Neuronal stem cell (in vitro differentiated cells): ENCODE measurements at regions not wholly inside any gene's neighbourhood (a gene's known extent, or its start where the extent isn't known, plus 50 kb on each side); places are given as distances from the start of the nearest gene placed in this dataset.

Experiments used
- DNase-seq: peaks from one replicate; pipeline ENCODE4 v3.0.0-alpha.2; 2013; ENCODE audit warnings: low spot score
- H2AFZ ChIP-seq: one replicate; pipeline ENCODE4 v1.6.1; 2013; ENCODE audit warnings: mild to moderate bottlenecking, low read length, inconsistent platforms
- H2AK5ac ChIP-seq: 2 replicates; pipeline ENCODE4 v1.6.1; 2013; ENCODE audit warnings: low read depth, mild to moderate bottlenecking, inconsistent platforms, low read length, moderate library complexity, mixed read lengths
- H2BK120ac ChIP-seq: 2 replicates; pipeline ENCODE4 v1.6.1; 2013; ENCODE audit warnings: low read depth, mild to moderate bottlenecking, inconsistent platforms, low read length, moderate library complexity, mixed read lengths
- H2BK12ac ChIP-seq: one replicate; pipeline ENCODE4 v1.6.1; 2013; ENCODE audit warnings: low read length, inconsistent platforms
- H2BK15ac ChIP-seq: 2 replicates; pipeline ENCODE4 v1.6.1; 2013; ENCODE audit warnings: mild to moderate bottlenecking, low read length, inconsistent platforms, mixed read lengths
- H2BK5ac ChIP-seq: one replicate; pipeline ENCODE4 v1.6.1; 2013; ENCODE audit warnings: inconsistent platforms, mild to moderate bottlenecking, low read length, moderate library complexity
- H3K14ac ChIP-seq: one replicate; pipeline ENCODE4 v1.6.1; 2013; ENCODE audit warnings: low read length, inconsistent platforms
- H3K18ac ChIP-seq: 2 replicates; pipeline ENCODE4 v1.6.1; 2013; ENCODE audit warnings: low read length, inconsistent platforms
- H3K23ac ChIP-seq: 2 replicates; pipeline ENCODE4 v1.6.1; 2013; ENCODE audit warnings: low read depth, mild to moderate bottlenecking, mixed read lengths, low read length, inconsistent platforms; ENCODE audit not compliant: poor library complexity
- H3K27ac ChIP-seq: replicated peaks from 3 replicates; pipeline ENCODE4 v1.5.1; 2013; ENCODE audit warnings: low read length, inconsistent platforms
- H3K27me3 ChIP-seq, 3 experiments: 2 replicates each; pipeline ENCODE4 v1.6.1; 2013; ENCODE audit warnings: low read length in 3 of 3, mild to moderate bottlenecking in 2 of 3, inconsistent platforms in 1 of 3, low read depth in 1 of 3, mixed read lengths in 1 of 3, moderate library complexity in 1 of 3; ENCODE audit not compliant: control insufficient read depth in 3 of 3, insufficient read depth in 3 of 3
- H3K36me3 ChIP-seq, 2 donors: replicated peaks in 1 of 2; 2 replicates each; pipeline ENCODE4 v1.6.1; 2013; ENCODE audit warnings: low read length in 2 of 2; ENCODE audit not compliant: control insufficient read depth in 2 of 2, insufficient read depth in 2 of 2
- H3K4ac ChIP-seq: 2 replicates; pipeline ENCODE4 v1.6.1; 2013; ENCODE audit warnings: inconsistent platforms, mild to moderate bottlenecking, low read length, moderate library complexity
- H3K4me1 ChIP-seq, 2 donors: 1 replicate in 1 of 2; 2 replicates in 1 of 2; pipeline ENCODE4 v1.6.1; 2013; ENCODE audit warnings: low read length in 2 of 2, low read depth in 1 of 2; ENCODE audit not compliant: control insufficient read depth in 2 of 2, insufficient read depth in 1 of 2
- H3K4me2 ChIP-seq: one replicate; pipeline ENCODE4 v1.6.1; 2013; ENCODE audit warnings: mild to moderate bottlenecking, low read length, inconsistent platforms; ENCODE audit not compliant: insufficient read depth, poor library complexity, severe bottlenecking
- H3K4me3 ChIP-seq, 2 donors: 2 replicates each; pipeline ENCODE4 v1.5.1; 2013; ENCODE audit warnings: low read length in 2 of 2, mild to moderate bottlenecking in 2 of 2, inconsistent platforms in 1 of 2, moderate library complexity in 1 of 2
- H3K79me1 ChIP-seq: one replicate; pipeline ENCODE4 v1.6.1; 2013; ENCODE audit warnings: low read depth, mild to moderate bottlenecking, inconsistent platforms, low read length, moderate library complexity
- H3K9ac ChIP-seq: one replicate; pipeline ENCODE4 v1.6.1; 2013; ENCODE audit warnings: mild to moderate bottlenecking, low read depth, low read length, inconsistent platforms; ENCODE audit not compliant: poor library complexity
- H3K9me3 ChIP-seq, 2 donors: replicated peaks in 1 of 2; 2 replicates each; pipeline versions ENCODE3 to v1.6.1; 2013; ENCODE audit warnings: low read length in 2 of 2, mild to moderate bottlenecking in 2 of 2, inconsistent platforms in 1 of 2, low read depth in 1 of 2, mixed read lengths in 1 of 2, moderate library complexity in 1 of 2; ENCODE audit not compliant: control insufficient read depth in 2 of 2, insufficient read depth in 1 of 2
- H4K8ac ChIP-seq: one replicate; pipeline ENCODE4 v1.6.1; 2013; ENCODE audit warnings: low read depth, mild to moderate bottlenecking, inconsistent platforms, low read length, moderate library complexity
- H4K91ac ChIP-seq: one replicate; pipeline ENCODE4 v1.6.1; 2013; ENCODE audit warnings: low read length, low read depth, mild to moderate bottlenecking, inconsistent platforms; ENCODE audit not compliant: poor library complexity
- WGBS, 2 donors: extraction: QIAGEN DNeasy Blood & Tissue Kit; methylation state at CpG; one replicate each; pipeline ENCODE4 v1.1.7; 2013; ENCODE audit warnings: missing lambda C conversion rate in 2 of 2, mixed read lengths in 1 of 2; ENCODE audit not compliant: insufficient read length in 2 of 2, insufficient replicate concordance in 1 of 2; ENCODE audit errors: extremely low coverage in 2 of 2; 5-methylcytosine and 5-hydroxymethylcytosine counted together

- Histone ChIP-seq H3K4me3 (no peak overlapping the region), H2BK12ac (no peak overlapping the region), H2BK15ac (no peak overlapping the region), H3K36me3 (no peaks in the 10 kb centered on the region), H3K27ac (no peak overlapping the region), H3K27me3 (no peaks in the 10 kb centered on the region), H2BK5ac (no peak overlapping the region), H3K4ac (no peak overlapping the region), H3K4me1 (peaks cover 0 to 1% of the 10 kb centered on the region in 2 donors), H3K9me3 (peaks cover 0 to 4% of the 10 kb centered on the region in 2 donors), H4K8ac (no peak overlapping the region), H3K79me1 (no peaks in the 10 kb centered on the region), H3K23ac (no peak overlapping the region), H2AFZ (no peak overlapping the region), H3K4me2 (no peak overlapping the region), H4K91ac (no peak overlapping the region), H2AK5ac (no peak overlapping the region), H3K9ac (no peak overlapping the region), H3K14ac (no peak overlapping the region), H3K18ac (no peak overlapping the region), H2BK120ac (no peak overlapping the region)
- no CpG with 5 or more reads among the region's 4 CpGs for WGBS, 2 donors
- no peak for DNase-seq
Measured at GRCh38 chr4:32128549-32128948, 1408.4 kb downstream of the PCDH7 start.

- no peak for DNase-seq
- Histone ChIP-seq H2BK5ac (no peak overlapping the region), H3K18ac (no peak overlapping the region), H3K27me3 (no peaks in the 10 kb centered on the region), H3K4me3 (no peak overlapping the region), H3K23ac (no peak overlapping the region), H4K8ac (no peak overlapping the region), H3K4ac (no peak overlapping the region), H3K36me3 (no peaks in the 10 kb centered on the region), H3K9ac (no peak overlapping the region), H2BK12ac (no peak overlapping the region), H4K91ac (no peak overlapping the region), H2AFZ (no peak overlapping the region), H3K14ac (no peak overlapping the region), H2BK15ac (no peak overlapping the region), H3K9me3 (peaks cover 0 to 4% of the 10 kb centered on the region in 2 donors), H2AK5ac (no peak overlapping the region), H3K79me1 (no peaks in the 10 kb centered on the region), H3K4me1 (peaks cover 0 to 3% of the 10 kb centered on the region in 2 donors), H2BK120ac (no peak overlapping the region), H3K4me2 (no peak overlapping the region), H3K27ac (no peak overlapping the region)
- no CpG with 5 or more reads among the region's 2 CpGs for WGBS, 2 donors
Measured at GRCh38 chr4:32129967-32130366, 1409.8 kb downstream of the PCDH7 start.

DNA sequence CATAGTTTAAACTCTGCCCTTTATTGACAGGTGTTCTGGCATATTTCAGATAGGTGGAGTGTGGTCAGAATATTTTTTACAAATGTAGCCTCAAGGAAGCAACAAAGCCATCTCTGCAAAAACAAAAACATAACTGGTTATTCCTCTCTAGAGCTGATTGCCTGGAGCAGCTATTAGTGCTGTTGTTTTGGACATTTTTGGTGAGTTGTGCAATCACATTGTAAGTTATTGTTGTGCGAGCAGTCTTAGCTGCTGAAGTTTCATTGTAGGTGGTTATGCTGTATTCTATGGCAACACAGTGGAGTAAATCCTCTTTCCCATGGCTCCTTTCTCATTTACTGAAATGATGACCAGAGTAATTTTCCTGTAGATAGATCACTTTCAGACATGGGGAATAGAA is 1413.0 kb downstream of the PCDH7 start:
- no peak overlapping the region for H3K23ac ChIP-seq
- H3K4ac ChIP-seq: no peak overlapping the region
- H3K27ac ChIP-seq: no peak overlapping the region
- DNase-seq: no peak
- no peak overlapping the region for H2BK15ac ChIP-seq
- H2AK5ac ChIP-seq: no peak overlapping the region
- H4K8ac ChIP-seq: no peak overlapping the region
- H3K18ac ChIP-seq: no peak overlapping the region
- no peak overlapping the region for H3K4me2 ChIP-seq
- H3K4me3 ChIP-seq: no peak overlapping the region
- no peaks in the 10 kb centered on the region for H3K36me3 ChIP-seq
- H3K79me1 ChIP-seq: no peaks in the 10 kb centered on the region
- WGBS, 2 donors: no CpG with 5 or more reads among the region's 1 CpG
- peaks cover 0 to 4% of the 10 kb centered on the region in 2 donors for H3K9me3 ChIP-seq
- H3K14ac ChIP-seq: no peak overlapping the region
- no peak overlapping the region for H2BK5ac ChIP-seq
- no peak overlapping the region for H4K91ac ChIP-seq
- no peaks in the 10 kb centered on the region for H3K27me3 ChIP-seq
- no peak overlapping the region for H2BK120ac ChIP-seq
- H2BK12ac ChIP-seq: no peak overlapping the region
- H3K4me1 ChIP-seq: peaks cover 0 to 3% of the 10 kb centered on the region in 2 donors
- no peak overlapping the region for H2AFZ ChIP-seq
- H3K9ac ChIP-seq: no peak overlapping the region

DNA sequence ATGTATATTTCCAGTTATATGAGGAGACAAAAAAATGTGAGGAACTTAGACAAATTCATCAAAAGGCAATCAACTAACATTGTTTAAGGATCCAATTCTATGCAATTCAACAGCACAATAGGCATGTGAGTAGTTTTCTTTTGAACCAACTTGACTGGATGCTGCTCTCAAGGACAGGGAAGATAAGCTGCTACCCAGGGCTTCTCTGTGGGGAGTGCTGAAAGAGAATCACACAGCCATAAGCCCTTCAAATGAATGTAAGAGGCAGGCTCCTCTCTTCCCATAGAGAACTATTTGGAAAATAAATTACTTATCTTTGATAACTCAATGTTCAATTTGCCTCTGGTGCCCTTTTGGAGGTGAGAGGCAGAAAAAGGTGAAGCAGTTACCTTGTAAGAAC is 1413.6 kb downstream of the PCDH7 start:
- Histone ChIP-seq H3K18ac (no peak overlapping the region), H3K4me3 (no peak overlapping the region), H4K8ac (no peak overlapping the region), H3K4me1 (peaks cover 0 to 3% of the 10 kb centered on the region in 2 donors), H2AK5ac (no peak overlapping the region), H3K4ac (no peak overlapping the region), H2BK120ac (no peak overlapping the region), H3K27me3 (no peaks in the 10 kb centered on the region), H2AFZ (no peak overlapping the region), H3K4me2 (no peak overlapping the region), H3K14ac (no peak overlapping the region), H3K27ac (no peak overlapping the region), H3K23ac (no peak overlapping the region), H4K91ac (no peak overlapping the region), H2BK12ac (no peak overlapping the region), H3K9me3 (peaks cover 0 to 4% of the 10 kb centered on the region in 2 donors), H3K36me3 (no peaks in the 10 kb centered on the region), H2BK5ac (no peak overlapping the region), H2BK15ac (no peak overlapping the region), H3K79me1 (no peaks in the 10 kb centered on the region), H3K9ac (no peak overlapping the region)
- DNase-seq: peak; percentile 24
